Panc1 (cell line): ENCODE measurements at regions not wholly inside any gene's neighbourhood (a gene's known extent, or its start where the extent isn't known, plus 50 kb on each side); places are given as distances from the start of the nearest gene placed in this dataset.

ENCODE experiments used
- ATAC-seq: fragments of 200-7000 bp; cut with Tn5 transposase; 2 replicates; pipeline ENCODE4 v1.9.1; 2020; ENCODE audit warnings: mild to moderate bottlenecking, moderate library complexity
- BruUV-seq: library from RNA; stranded (reverse); fragments of 400-500 nt; replicated peaks from 2 replicates; lab custom pipeline; 2021; lab: Mats Ljungman, UMichigan
- CTCF ChIA-PET: fragments of 300-600 bp; sonication (Branson Sonifier 250); formaldehyde crosslinking; loops from one replicate; lab custom pipeline; 2022; ENCODE audit warnings: antibody characterized with exemption; lab: Charles Lee
- POLR2A ChIA-PET: fragments of 300-600 bp; sonication (Branson Sonifier 250); formaldehyde crosslinking; loops from one replicate; lab custom pipeline; 2022; ENCODE audit warnings: antibody characterized with exemption; lab: Charles Lee
- DNase-seq: peaks from one replicate; pipeline ENCODE4 v3.0.0-alpha.2; 2010; ENCODE audit warnings: low read depth, low spot score
- H3K27ac ChIP-seq: 2 replicates; pipeline ENCODE4 v1.5.1; 2011; ENCODE audit warnings: mild to moderate bottlenecking, low read length, inconsistent platforms
- H3K27me3 ChIP-seq: fragments of 200-500 bp; sonication (Bioruptor generic); 2 replicates; pipeline ENCODE4 v1.6.0; 2014; ENCODE audit warnings: low read length, inconsistent platforms; ENCODE audit not compliant: control insufficient read depth, insufficient read depth
- H3K36me3 ChIP-seq: fragments of 200-500 bp; sonication (Bioruptor generic); 2 replicates; pipeline ENCODE4 v1.5.1; 2014; ENCODE audit warnings: inconsistent platforms, mild to moderate bottlenecking, low read length, moderate library complexity; ENCODE audit not compliant: control insufficient read depth, insufficient read depth
- H3K4me1 ChIP-seq: 2 replicates; pipeline ENCODE4 v1.5.1; 2011; ENCODE audit warnings: inconsistent platforms, mild to moderate bottlenecking, low read length, moderate library complexity; ENCODE audit not compliant: control insufficient read depth, insufficient read depth
- H3K4me3 ChIP-seq, 2 experiments: 2 replicates each; pipeline ENCODE4 v1.5.1; 2011 to 2012; ENCODE audit warnings: low read depth in 2 of 2, low read length in 2 of 2, mild to moderate bottlenecking in 2 of 2, inconsistent platforms in 1 of 2, moderate library complexity in 1 of 2
- H3K9me3 ChIP-seq: fragments of 200-500 bp; sonication (Bioruptor generic); 2 replicates; pipeline ENCODE4 v1.5.1; 2014; ENCODE audit warnings: low read depth, mild to moderate bottlenecking, inconsistent platforms, low read length, moderate library complexity; ENCODE audit not compliant: control insufficient read depth, insufficient read depth
- CTCF ChIP-seq: fragments of 450-650 bp; IDR thresholded peaks from 2 replicates; pipeline ENCODE4 v1.5.1; 2017; ENCODE audit warnings: mild to moderate bottlenecking
- POLR2AphosphoS5 ChIP-seq: IDR thresholded peaks from 2 replicates; pipeline ENCODE4 v1.6.1; 2012; ENCODE audit warnings: mild to moderate bottlenecking, low read depth, low read length, moderate library complexity
- SIN3A ChIP-seq: IDR thresholded peaks from 2 replicates; pipeline ENCODE4 v1.6.1; 2012; ENCODE audit warnings: low read depth, mild to moderate bottlenecking, low read length, moderate library complexity, borderline replicate concordance; ENCODE audit not compliant: insufficient read depth
- TCF7L2 ChIP-seq: IDR thresholded peaks from 2 replicates; pipeline ENCODE4 v1.6.1; 2011; ENCODE audit warnings: mild to moderate bottlenecking, low read depth, low read length, inconsistent platforms
- in situ Hi-C: cut with HindIII; loops from 2 replicates; pipeline ENCODE4 v1.10.0; 2016; ENCODE audit warnings: low sequenced_read_pairs, low pct_unique_long_range_greater_than_20kb
- intact Hi-C: fragments of 100-400 bp; cut with micrococcal nuclease; formaldehyde crosslinking; loops from one replicate; pipeline ENCODE4 v1.10.0; 2022; ENCODE audit not compliant: unreplicated experiment
- TF ChIP-seq, protein P1 (sequence below), 2 experiments: IDR thresholded peaks; 2 replicates each; pipeline ENCODE4 v1.6.1; 2011 to 2012; ENCODE audit warnings: low read depth in 2 of 2, control low read depth in 1 of 2, low read length in 1 of 2, mild to moderate bottlenecking in 1 of 2, moderate library complexity in 1 of 2; ENCODE audit not compliant: insufficient read depth in 1 of 2

- no peaks in the 10 kb centered on the region for H3K9me3 ChIP-seq
- DNase-seq (no peak), ATAC-seq (no peak)
- ChIA-PET CTCF (no interaction called here), POLR2A (no interaction called here)
- no TSS peak for BruUV-seq
- H3K27ac ChIP-seq: no peak overlapping the region
- H3K27me3 ChIP-seq: no peaks in the 10 kb centered on the region
- H3K4me3 ChIP-seq: no peak overlapping the region
- intact Hi-C loops: no loop called here
- in situ Hi-C loops: no loop called here
- no peaks in the 10 kb centered on the region for H3K4me1 ChIP-seq
- TF ChIP-seq SIN3A (no peak), TCF7L2 (no peak), CTCF (no peak), POLR2AphosphoS5 (no peak)
- TF ChIP-seq, protein P1, sequence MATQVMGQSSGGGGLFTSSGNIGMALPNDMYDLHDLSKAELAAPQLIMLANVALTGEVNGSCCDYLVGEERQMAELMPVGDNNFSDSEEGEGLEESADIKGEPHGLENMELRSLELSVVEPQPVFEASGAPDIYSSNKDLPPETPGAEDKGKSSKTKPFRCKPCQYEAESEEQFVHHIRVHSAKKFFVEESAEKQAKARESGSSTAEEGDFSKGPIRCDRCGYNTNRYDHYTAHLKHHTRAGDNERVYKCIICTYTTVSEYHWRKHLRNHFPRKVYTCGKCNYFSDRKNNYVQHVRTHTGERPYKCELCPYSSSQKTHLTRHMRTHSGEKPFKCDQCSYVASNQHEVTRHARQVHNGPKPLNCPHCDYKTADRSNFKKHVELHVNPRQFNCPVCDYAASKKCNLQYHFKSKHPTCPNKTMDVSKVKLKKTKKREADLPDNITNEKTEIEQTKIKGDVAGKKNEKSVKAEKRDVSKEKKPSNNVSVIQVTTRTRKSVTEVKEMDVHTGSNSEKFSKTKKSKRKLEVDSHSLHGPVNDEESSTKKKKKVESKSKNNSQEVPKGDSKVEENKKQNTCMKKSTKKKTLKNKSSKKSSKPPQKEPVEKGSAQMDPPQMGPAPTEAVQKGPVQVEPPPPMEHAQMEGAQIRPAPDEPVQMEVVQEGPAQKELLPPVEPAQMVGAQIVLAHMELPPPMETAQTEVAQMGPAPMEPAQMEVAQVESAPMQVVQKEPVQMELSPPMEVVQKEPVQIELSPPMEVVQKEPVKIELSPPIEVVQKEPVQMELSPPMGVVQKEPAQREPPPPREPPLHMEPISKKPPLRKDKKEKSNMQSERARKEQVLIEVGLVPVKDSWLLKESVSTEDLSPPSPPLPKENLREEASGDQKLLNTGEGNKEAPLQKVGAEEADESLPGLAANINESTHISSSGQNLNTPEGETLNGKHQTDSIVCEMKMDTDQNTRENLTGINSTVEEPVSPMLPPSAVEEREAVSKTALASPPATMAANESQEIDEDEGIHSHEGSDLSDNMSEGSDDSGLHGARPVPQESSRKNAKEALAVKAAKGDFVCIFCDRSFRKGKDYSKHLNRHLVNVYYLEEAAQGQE (IDR thresholded peaks at IDR 0.05; ENCODE audit: insufficient read depth in 1 of 2, low read depth in 2 of 2, low read length in 1 of 2): no peak
- H3K36me3 ChIP-seq: no peaks in the 10 kb centered on the region
Measured at GRCh38 chr13:31860002-31860401, 120.7 kb downstream of the RXFP2 start.

- in situ Hi-C loops: no loop called here
- no TSS peak for BruUV-seq
- TF ChIP-seq TCF7L2 (no peak), POLR2AphosphoS5 (no peak), SIN3A (no peak), CTCF (no peak)
- TF ChIP-seq, protein P1 (IDR thresholded peaks at IDR 0.05; ENCODE audit: insufficient read depth in 1 of 2, low read depth in 2 of 2, low read length in 1 of 2): no peak
- Histone ChIP-seq H3K27ac (no peak overlapping the region), H3K27me3 (no peaks in the 10 kb centered on the region; the same call in 1 of the 2 replicates), H3K4me1 (no peaks in the 10 kb centered on the region), H3K9me3 (no peaks in the 10 kb centered on the region), H3K4me3 (no peak overlapping the region), H3K36me3 (no peaks in the 10 kb centered on the region)
- ATAC-seq (no peak), DNase-seq (no peak)
- CTCF ChIA-PET: no interaction called here
- intact Hi-C loops: no loop called here
- POLR2A ChIA-PET: no interaction called here
Measured at GRCh38 chr13:31862828-31863227, 123.5 kb downstream of the RXFP2 start.
